ENCODE measurements at regions not wholly inside any gene's neighbourhood (a gene's known extent, or its start where the extent isn't known, plus 50 kb on each side); places are given as distances from the start of the nearest gene placed in this dataset.
"Not testable (repeated sequence)": the region's sequence is repeated elsewhere in the genome, so short reads cannot be mapped to it uniquely, and the experiment has no call there.

- no peak for DNase-seq (ENCODE audit: low spot score)
Observed at GRCh38 chr3:72627271-72627670, 221.0 kb downstream of the SHQ1 start.

GRCh38 chr3:72625602-72626337 lies 222.5 kb downstream of the SHQ1 start:
- DNase-seq (ENCODE audit: low spot score): no peak

- no peak for DNase-seq (ENCODE audit: low spot score)
Observed at GRCh38 chr3:72624656-72625055, 223.6 kb downstream of the SHQ1 start.

GRCh38 chr3:72618739-72619138 lies 229.5 kb downstream of the SHQ1 start:
- DNase-seq (ENCODE audit: low spot score): no peak

GRCh38 chr3:72617424-72618024 lies 230.7 kb downstream of the SHQ1 start:
- DNase-seq (ENCODE audit: low spot score): no peak

GRCh38 chr3:72615776-72616175 lies 232.5 kb downstream of the SHQ1 start:
- DNase-seq (ENCODE audit: low spot score): no peak

GRCh38 chr3:72615182-72615581 lies 233.1 kb downstream of the SHQ1 start:
- DNase-seq (ENCODE audit: low spot score): no peak

GRCh38 chr3:72614394-72615074 lies 233.7 kb downstream of the SHQ1 start:
- no peak for DNase-seq (ENCODE audit: low spot score)

GRCh38 chr3:72613871-72614270 lies 234.4 kb downstream of the SHQ1 start:
- no peak for DNase-seq (ENCODE audit: low spot score)

- not testable (repeated sequence) for DNase-seq (ENCODE audit: low spot score)
Observed at GRCh38 chr3:72609114-72609513, 239.1 kb downstream of the SHQ1 start.

- DNase-seq (ENCODE audit: low spot score): no peak
Observed at GRCh38 chr3:72606005-72606800, 242.0 kb downstream of the SHQ1 start.

GRCh38 chr3:72604328-72604727 lies 243.9 kb downstream of the SHQ1 start:
- no peak for DNase-seq (ENCODE audit: low spot score)

- DNase-seq (ENCODE audit: low spot score): no peak
Observed at GRCh38 chr3:72601983-72602750, 246.1 kb downstream of the SHQ1 start.

GRCh38 chr3:72601060-72601459 lies 247.2 kb downstream of the SHQ1 start:
- no peak for DNase-seq (ENCODE audit: low spot score)

GRCh38 chr3:72597756-72598195 lies 250.5 kb downstream of the SHQ1 start:
- no peak for DNase-seq (ENCODE audit: low spot score)

- no peak for DNase-seq (ENCODE audit: low spot score)
Observed at GRCh38 chr3:72597043-72597442, 251.2 kb downstream of the SHQ1 start.

GRCh38 chr3:72595927-72596610 lies 252.2 kb downstream of the SHQ1 start:
- DNase-seq (ENCODE audit: low spot score): no peak

- no peak for DNase-seq (ENCODE audit: low spot score)
Observed at GRCh38 chr3:72595376-72595775, 252.9 kb downstream of the SHQ1 start.

GRCh38 chr3:72594615-72595215 lies 253.5 kb downstream of the SHQ1 start:
- no peak for DNase-seq (ENCODE audit: low spot score)

- DNase-seq (ENCODE audit: low spot score): no peak
Observed at GRCh38 chr3:72593881-72594397, 254.3 kb downstream of the SHQ1 start.
